Epidermal melanocyte (primary cell): ENCODE measurements at regions not wholly inside any gene's neighbourhood (a gene's known extent, or its start where the extent isn't known, plus 50 kb on each side); places are given as distances from the start of the nearest gene placed in this dataset.

Experiments used
- DNase-seq: peaks from one replicate; pipeline ENCODE4 v3.0.0; 2011; ENCODE audit warnings: low spot score; ENCODE audit not compliant: insufficient read length

GRCh38 chr16:64416216-64417005 lies 705.5 kb downstream of the CDH11 start:
- no peak for DNase-seq

GRCh38 chr16:64412578-64413280 lies 709.1 kb downstream of the CDH11 start:
- no peak for DNase-seq

DNA sequence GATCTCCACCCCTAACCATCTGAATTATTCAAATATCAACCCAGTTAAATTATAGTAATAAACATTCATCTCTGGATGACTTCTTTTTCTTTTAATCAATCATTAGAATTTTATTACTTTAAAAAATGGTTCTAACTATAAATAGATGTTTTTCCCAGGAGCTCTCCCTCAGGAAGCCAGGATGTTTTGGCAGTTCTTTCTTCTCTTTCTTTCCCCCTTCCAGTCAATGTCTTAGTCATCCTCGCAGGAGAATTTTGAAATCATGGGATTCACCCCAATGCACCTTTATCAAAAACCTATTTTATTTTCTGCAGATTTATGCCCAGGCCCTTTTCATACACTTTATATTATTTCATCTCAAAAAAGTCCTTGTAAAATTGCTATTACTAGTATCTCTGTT lies 711.6 kb downstream of the CDH11 start:
- no peak for DNase-seq

DNA sequence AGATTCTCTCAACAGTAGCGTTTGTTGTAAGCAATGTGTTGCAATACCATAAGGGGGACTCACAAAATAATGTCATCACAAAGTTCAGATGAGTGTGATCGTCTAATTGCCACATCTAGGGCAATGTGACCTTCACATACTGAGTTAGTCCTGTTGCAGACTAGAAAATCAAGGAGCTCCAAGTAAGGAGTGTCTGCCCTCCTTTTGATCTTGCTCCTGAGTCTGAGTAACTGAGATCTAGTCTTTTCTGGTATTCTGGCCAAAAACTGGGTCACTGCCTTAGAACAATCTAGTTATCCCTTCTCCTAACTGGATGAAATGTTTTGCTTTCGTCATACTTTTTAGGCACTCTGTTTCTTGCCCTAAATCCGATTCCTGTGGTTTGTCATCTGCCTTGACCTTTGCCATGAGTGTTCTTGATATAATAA lies 712.1 kb downstream of the CDH11 start:
- no peak for DNase-seq

- no peak for DNase-seq
These were observed 713.2 kb downstream of the CDH11 start for GRCh38 chr16:64408699-64409098.

DNA sequence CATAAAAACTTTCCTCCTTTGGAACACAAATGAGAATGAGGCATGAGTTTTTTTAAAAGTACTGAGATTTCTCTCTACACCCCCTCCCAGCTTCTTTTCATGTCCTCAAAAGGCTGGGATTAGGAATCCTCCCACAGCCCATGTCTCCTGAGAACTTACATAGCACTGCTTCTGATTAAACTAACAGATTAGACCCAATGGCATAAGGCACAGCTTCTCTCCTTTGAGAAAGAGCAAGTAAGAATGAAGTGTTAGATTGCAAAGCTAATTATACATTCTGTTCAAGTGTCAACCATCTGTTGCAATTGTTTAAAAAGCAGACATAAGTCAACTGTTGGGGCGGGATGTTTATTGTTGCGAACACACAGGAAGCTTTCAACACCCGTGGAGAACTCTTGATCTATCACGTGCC lies 715.1 kb downstream of the CDH11 start:
- no peak for DNase-seq

- DNase-seq, result no peak
These were observed 718.5 kb downstream of the CDH11 start for GRCh38 chr16:64403352-64403751.

DNA sequence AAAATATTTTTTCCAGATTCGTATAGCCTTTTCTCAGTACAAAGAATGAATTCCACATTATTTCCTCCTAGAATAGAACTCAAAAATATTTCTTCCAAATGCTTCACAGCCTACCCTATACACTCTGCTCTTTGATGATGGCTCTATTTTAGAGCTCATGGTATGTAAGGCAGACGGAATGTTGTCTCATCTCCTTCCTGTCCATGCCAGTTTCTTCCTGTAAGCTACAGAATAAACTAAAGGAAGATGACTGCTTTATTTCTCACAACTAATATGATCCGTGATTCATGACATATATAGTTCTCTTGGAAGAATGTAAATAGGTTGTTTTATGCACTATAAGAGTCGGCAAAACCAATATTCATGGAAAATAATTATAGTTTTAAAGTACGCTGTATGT lies 723.1 kb downstream of the CDH11 start:
- no peak for DNase-seq

- no peak for DNase-seq
These were observed 723.8 kb downstream of the CDH11 start for GRCh38 chr16:64397945-64398508.

GRCh38 chr16:64397042-64397441 lies 724.8 kb downstream of the CDH11 start:
- no peak for DNase-seq

GRCh38 chr16:64394061-64394460 lies 727.8 kb downstream of the CDH11 start:
- no peak for DNase-seq

GRCh38 chr16:64392456-64392855 lies 729.4 kb downstream of the CDH11 start:
- DNase-seq, result no peak

DNA sequence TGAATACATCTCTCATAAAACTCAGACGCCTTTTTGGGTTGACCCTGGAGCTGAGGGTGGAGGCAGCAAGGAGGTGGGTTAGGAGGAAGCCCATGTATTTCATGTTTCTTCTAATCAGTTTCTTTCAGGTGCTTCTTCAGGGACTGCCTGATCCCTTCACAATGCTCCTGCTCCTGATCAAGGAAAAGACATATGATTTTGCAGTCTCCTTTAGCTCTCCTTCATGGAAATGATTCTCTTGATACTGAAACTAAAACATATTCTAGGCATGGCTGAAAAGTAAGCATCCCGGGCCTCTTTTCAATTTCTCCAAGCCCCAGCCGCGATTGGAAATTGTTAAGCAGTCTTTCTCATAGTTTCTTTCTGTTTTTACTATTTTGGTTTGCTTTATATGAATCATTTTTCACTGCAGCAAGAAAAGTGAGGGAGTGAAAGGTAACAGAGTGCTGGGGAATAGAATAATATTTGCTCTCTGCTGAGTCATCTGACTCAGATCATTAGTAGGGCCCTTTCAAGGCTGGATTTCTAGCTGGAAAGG lies 730.7 kb downstream of the CDH11 start:
- no peak for DNase-seq

- DNase-seq, result no peak
These were observed 731.8 kb downstream of the CDH11 start for GRCh38 chr16:64390102-64390501.

DNA sequence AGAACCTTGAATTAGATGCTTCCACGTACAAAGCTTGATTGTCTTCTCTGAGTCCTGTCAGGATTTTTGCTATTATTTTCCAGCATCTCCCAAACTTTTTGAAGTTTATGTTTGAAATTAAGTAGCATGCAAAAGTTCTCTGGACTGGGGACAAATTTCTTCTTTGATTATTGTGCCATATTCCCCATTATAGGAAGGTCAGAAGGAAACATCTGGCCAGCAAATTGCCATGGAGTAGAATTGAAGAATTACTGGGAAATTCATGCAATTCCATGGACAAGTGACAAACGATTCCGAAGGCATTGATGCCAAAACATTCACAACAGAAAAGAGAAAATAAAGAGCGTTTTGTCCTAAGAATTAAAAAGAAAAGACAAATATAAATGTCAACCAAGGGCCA lies 737.2 kb downstream of the CDH11 start:
- DNase-seq, result no peak

DNA sequence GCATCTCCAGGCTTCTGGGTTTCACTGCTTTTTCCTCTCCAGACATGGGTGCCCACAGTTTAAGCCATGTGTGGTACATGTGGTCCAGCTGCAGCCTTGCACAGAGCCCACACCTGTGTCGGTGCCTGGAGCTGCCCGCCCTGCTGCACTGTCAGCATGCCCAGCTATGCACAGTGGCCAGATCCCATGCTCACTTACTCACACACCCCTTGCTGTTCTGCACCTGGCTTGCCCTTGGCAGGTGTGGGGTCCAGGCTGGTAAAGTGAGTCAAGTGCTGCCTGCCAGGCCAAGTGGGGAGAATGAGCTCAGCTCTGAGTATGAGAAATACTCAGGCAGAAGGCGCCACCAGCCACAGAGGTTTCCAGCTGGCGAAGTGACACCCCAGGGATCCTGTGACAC lies 739.9 kb downstream of the CDH11 start:
- DNase-seq, result no peak

DNA sequence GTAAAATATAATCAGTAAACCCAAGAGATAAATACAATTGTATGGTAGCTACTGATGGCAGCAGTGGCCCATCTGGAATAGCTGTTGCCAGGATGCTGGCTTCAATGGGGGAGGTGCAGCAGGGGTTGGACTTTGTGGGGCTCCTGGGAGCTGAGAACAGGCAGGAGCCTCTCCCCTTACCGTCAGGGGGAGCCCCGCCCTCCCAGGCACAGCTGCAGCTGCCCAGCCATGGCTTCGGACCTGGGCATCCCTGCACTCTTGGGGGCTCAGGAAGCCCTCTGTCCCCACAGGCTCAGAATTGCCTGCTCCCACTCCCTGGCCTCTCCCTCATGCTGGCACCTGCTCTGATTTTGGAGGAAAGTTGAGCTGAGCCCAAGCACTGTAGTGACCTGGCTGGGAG lies 741.1 kb downstream of the CDH11 start:
- no peak for DNase-seq

GRCh38 chr16:64375391-64375980 lies 746.4 kb downstream of the CDH11 start:
- DNase-seq, result no peak

GRCh38 chr16:64370112-64370511 lies 751.8 kb downstream of the CDH11 start:
- no peak for DNase-seq

DNA sequence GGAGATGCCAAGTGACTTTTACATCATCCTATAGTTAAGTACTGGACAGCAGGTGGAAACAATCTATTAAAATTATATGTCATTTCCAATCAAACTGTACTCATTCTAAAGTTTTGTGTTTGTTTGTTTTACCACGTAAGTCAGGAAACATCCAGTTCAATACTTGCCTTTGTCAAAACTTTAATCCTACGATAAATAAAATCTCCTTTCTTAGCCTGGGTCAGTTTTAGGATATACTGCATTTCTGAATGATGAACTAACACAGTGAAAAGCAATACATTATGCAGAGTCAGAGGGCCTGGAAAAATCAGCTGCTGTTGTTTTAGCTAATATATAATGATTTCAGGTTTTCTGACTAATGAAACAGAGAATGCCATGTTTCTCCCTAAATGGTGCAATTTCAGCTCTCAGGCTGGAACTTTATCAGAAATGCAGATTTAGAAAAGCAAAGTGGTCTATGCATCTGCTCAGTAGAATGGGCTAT lies 756.4 kb downstream of the CDH11 start:
- no peak for DNase-seq

- DNase-seq, result no peak
These were observed 757.0 kb downstream of the CDH11 start for GRCh38 chr16:64364894-64365293.

DNA sequence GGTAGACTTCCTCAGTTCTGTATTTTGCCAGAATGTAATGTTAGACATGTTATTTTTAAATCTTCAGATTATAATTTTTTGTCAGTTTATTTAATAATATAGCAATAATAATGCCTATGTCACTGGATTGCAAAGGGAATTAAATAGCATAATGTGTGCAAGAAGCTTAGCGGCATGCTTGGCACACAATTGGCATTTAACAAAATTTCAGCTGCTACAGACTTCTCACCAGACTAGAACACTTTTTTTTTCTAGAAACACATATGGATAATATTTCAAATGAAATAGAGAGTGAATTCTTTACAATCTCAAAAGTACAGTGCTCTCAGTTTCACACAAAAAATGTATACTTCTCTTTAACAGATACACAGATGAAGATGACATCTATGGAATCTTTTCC lies 757.4 kb downstream of the CDH11 start:
- no peak for DNase-seq
